NCI-H82 (cell line): ENCODE measurements at regions not wholly inside any gene's neighbourhood (a gene's known extent, or its start where the extent isn't known, plus 50 kb on each side); places are given as distances from the start of the nearest gene placed in this dataset.
"Not testable (repeated sequence)": the region's sequence is repeated elsewhere in the genome, so short reads cannot be mapped to it uniquely, and the experiment has no call there.

Source experiments
- DNase-seq: peaks from one replicate; lab custom pipeline; 2025; lab: John Stamatoyannopoulos, UW

- DNase-seq = no peak
Measured at GRCh38 chr4:56142088-56142487, 193.3 kb downstream of the CEP135 start.

DNA sequence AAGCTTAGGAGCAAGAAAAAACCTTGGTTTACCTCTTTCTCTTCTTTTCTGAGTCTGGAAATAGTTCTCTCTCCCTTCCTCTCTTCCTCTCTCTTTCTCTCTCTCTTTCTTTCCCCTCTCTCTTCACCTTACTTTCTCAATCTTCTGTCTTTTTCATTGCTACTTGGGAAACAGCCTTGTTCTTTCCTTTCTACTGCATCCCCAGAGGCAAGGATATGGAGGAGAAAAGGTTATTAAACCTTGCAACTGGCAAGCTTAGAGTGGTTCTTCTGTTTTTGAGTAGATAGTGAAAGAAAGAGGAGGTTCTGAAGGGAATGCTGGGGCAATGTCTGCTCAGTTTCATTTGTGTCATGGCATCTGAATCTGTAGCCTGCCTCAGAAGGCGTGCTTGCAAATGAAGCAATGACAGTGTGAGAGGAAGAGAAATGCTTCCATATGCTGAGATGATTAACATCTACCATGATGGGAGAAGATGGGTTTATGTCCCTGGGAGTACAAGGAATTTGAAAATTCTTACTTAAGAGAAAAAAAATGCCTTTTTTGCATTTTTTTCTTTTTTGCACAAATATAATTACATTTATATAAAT, 190.6 kb downstream of the CEP135 start:
- no peak for DNase-seq

DNA sequence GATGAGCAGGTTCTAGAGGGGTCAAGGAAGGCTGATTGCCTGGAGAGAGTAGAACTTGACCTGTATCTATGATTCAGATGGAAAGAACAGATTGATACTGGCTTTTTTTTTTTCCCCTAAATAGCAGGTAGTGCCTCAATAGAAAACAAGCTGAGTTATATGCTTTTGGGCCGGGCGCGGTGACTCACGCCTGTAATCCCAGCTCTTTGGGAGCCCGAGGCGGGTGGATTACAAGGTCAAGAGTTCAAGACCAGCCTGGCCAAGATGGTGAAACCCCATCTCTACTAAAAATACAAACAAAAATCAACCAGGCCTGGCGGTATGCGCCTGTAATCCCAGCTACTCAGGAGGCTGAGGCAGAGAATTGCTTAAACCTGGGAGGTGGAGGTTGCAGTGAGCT, 186.1 kb downstream of the CEP135 start:
- peak; percentile 11 for DNase-seq

- no peak for DNase-seq
Measured at GRCh38 chr4:56134266-56134665, 185.5 kb downstream of the CEP135 start.

DNA sequence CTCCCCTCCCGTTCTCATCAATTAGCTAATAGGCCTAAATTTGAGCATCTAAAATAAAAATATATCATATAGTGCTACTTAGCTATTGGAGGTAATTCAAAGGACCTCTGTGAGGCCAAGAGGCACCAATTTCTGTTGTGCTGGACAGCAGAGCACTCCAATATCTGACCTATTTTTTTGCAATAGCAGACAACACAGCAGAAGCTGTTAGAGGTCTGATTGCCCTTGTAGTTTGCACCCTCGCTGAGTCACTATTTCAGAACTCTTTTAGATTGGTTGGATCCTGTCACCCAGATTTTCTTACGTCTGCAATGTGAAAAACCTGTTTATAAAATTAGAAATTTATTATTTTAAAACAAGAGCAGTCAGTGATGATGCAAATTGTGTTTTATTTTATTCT, 184.1 kb downstream of the CEP135 start:
- no peak for DNase-seq

DNA sequence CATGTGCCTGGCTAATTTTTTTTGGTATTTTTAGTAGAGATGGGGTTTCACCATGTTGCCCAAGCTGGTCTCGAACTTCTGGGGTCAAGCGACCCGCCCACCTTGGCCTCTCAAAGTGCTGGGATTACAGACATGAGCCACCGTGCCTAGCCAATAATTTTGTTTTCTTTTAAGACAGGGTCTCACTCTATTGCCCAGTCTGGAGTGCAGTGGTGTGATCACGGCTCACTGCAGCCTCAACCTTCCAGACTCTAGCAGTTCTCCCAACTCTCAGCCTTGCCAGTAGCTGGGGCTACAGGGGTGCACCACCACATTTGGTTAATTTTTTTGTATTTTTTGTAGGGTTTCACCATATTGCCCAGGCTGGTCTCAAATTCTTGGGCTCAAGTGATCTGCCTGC, 183.4 kb downstream of the CEP135 start:
- not testable (repeated sequence) for DNase-seq

DNA sequence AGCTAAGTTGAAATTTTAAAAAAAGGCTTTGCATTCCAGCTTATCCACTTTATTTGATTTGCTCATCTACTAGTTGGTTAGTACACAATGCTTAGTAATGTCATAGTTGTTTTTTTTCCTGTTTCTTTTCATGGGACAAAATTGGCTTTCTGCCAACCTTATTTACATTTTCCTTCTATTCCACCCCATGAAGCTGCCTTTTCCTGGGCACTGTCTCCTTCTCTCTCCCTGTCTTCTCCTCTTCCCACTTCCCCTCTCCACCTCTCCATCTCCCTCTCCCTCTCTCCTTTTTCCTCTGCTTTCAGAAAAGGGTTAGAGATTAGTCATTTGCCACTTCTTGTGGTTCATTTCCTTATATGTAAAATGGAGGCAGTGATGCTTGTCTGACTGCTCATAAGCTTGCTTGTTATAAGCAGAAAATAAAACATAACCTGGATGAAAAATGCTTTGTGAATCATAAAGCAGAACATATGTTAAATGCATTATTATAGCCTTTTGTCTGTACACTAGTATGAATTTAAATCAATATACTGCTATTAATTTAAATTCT, 181.9 kb downstream of the CEP135 start:
- peak; percentile 17 for DNase-seq

DNA sequence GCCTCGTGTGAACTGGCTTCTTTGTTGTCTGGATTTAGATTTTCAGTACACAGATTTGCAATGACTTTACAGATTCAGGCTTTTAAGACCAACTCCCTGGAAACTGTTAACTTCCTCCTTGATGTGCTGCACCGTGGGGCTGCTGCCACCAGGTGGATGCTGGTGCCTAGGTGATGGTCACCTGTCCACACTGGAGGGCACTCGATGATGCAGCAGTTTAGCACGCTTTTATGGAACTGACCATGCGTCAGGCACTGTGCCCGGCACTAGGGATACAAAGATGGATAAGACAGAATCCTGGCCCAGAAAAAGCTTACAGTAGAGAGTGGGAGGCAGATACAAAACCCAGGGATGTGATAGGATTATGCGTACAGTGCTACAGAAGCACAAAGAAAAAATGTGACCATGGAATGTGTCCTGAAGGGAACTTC, 180.7 kb downstream of the CEP135 start:
- peak; percentile 24 for DNase-seq

DNA sequence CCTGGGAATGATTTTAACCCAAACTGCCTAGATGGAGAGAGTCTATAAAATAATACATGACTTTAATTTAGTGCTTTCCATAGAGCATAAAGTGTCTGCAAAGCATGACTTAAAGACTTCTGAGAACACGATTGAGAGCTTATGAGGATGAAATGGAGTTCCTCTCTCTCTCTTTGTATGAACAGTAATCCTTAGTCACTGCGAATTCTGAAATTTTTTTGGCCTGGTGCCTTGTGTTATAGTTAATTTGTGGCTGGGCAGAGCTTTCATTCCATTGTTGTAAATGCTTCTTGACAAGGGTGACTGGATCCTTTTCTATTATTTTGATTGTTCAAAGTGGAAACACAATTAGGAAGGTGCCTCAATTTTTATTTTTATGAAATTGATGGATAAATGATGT, 179.5 kb downstream of the CEP135 start:
- DNase-seq = no peak

- no peak for DNase-seq
Measured at GRCh38 chr4:56127716-56128115, 179.0 kb downstream of the CEP135 start.

- no peak for DNase-seq
Measured at GRCh38 chr4:56123547-56123946, 174.8 kb downstream of the CEP135 start.

- peak; percentile 89 for DNase-seq
Measured at GRCh38 chr4:56123051-56123450, 174.3 kb downstream of the CEP135 start.

DNA sequence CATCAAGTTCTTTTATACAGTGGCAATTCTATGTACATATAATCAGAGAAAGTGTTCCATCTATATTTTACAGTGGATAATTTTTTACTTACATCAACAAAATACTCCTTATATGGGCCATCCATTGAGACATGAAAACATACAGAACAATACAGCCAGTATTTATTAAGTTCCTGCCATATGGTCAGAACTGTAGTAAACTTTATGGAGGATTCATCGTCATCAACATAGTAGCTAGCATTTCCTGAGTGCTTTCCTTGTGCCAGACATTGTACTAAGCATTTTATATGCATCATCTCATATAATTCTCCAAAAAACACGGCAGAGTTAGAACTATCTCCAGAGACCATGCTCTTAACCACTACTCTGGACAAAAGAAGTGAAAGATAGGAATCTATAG, 170.1 kb downstream of the CEP135 start:
- no peak for DNase-seq

- DNase-seq = peak; percentile 51
Measured at GRCh38 chr4:56118055-56118454, 169.3 kb downstream of the CEP135 start.

- DNase-seq = peak; percentile 17
Measured at GRCh38 chr4:56115898-56116297, 167.2 kb downstream of the CEP135 start.

DNA sequence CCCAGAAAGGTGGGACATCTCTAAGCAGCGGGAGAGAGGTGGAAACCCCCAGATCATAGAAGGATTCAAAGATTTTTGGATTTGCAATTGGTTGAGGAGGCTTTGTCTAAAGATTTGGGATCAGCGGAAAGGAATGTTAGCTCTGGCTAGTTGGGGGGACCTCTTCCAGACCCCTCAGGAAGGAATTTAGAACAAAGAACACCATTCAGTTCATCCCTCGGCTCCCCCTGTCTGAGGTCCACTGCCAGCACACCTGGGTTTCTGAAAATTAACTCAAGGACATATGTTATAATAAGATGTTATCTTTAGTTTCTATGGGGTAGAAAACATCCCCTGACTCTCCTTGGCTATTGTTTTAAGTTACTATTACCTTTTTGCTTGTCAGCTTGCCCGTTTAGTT, 163.6 kb downstream of the CEP135 start:
- DNase-seq = no peak

DNA sequence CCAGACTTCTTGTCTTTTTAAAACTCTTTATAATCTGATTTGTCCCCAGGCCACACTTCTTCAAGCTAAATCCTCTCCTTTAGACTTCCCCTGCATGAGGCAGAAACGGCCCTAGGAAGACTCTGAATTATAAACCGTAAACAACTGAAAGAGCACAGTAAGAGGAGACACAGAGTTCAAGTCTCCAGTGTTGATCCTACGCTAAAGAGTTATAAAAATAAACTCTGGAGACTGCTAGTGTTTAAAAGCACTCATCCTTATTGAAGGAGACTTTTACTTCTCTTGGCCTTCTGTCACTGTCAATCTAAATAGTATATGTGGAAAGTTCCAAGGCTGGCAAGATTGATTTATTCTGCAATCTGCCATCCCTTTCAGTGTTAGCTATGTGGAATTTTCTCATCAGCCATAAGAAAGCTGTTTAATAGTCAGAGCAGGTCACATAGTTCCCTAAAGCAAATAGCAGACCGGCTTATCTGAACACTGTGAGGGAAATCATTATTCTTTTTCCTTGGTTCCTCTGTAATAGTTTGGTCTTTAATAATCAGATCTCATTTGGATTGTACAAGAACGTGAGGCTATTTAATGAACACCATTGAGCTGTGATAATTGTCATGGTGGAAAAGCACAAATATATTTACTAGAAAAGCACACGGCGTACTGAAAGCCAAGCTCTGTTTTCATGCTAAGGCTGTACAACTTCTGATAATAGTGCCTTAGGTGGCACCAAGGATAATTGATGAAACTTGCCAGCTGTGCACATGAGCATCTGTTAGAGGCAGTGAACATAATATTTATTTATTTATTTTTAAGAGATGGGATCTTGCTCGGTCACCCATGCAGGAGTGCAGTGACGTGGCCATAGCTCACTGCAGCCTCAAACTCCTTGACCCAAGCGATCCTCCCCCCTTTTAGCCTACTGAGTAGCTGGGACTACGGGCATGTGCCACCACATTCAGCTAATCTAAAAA, 157.7 kb downstream of the CEP135 start:
- peak; percentile 63 for DNase-seq

- DNase-seq = no peak
Measured at GRCh38 chr4:56104188-56104587, 155.4 kb downstream of the CEP135 start.

- DNase-seq = peak; percentile 35
Measured at GRCh38 chr4:56102601-56103000, 153.9 kb downstream of the CEP135 start.

GRCh38 chr4:56099378-56099786, 150.6 kb downstream of the CEP135 start:
- DNase-seq = no peak

GRCh38 chr4:56093576-56093975, 144.8 kb downstream of the CEP135 start:
- no peak for DNase-seq

DNA sequence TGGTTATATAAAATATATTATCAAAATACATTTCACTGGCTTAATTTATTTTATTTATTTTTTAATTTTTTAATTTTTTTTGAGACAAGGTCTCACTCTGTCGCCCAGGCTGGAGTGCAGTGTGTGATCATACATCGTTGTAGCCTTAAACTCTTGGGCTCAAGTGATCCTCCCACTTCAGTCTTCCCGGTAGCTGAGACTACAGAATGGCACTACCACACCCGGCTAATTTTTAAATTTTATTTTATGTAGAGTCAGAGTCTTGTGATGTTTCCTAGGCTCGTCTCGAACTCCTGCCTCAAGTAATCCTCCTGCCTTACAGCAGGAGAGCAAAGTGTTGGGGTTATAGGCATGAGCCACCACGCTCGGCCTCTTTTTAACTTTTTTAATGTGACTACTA, 143.8 kb downstream of the CEP135 start:
- no peak for DNase-seq

DNA sequence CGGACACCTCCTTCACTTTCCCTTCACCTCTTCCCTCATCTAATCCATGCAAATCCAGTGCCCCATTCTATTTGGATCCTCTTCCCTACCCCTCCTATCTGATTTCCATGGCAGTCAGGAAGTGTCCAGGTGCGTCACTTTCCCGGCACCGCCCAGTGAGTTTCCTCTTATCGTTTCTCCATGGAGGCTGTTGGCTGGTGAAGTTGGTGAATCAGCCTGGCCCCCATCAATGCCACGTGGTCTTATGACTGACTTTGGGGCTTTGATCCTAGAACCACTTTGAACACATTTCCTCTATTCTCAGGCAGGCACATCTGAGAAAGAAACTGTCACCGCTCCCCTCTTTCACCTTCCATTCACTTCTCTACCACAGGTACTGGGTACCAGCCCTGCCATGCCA, 137.8 kb downstream of the CEP135 start:
- DNase-seq = no peak
